OCI-LY7 (cell line): ENCODE measurements at regions not wholly inside any gene's neighbourhood (a gene's known extent, or its start where the extent isn't known, plus 50 kb on each side); places are given as distances from the start of the nearest gene placed in this dataset.
"Not testable (repeated sequence)": the region's sequence is repeated elsewhere in the genome, so short reads cannot be mapped to it uniquely, and the experiment has no call there.

ENCODE experiments used
- BruUV-seq: library from RNA; stranded (reverse); fragments of 400-500 nt; replicated peaks from 2 replicates; lab custom pipeline; 2021; lab: Mats Ljungman, UMichigan
- CTCF ChIA-PET: fragments of 300-600 bp; sonication (Branson Sonifier 250); formaldehyde crosslinking; loops from one replicate; lab custom pipeline; 2022; ENCODE audit warnings: antibody characterized with exemption; ENCODE audit not compliant: unreplicated experiment; lab: Charles Lee
- POLR2A ChIA-PET: fragments of 300-600 bp; sonication (Branson Sonifier 250); formaldehyde crosslinking; loops from one replicate; lab custom pipeline; 2022; ENCODE audit warnings: antibody characterized with exemption; lab: Charles Lee
- DNase-seq: peaks from one replicate; pipeline ENCODE4 v3.0.0-alpha.2; 2015; ENCODE audit warnings: low spot score
- H2AFZ ChIP-seq: fragments of 200-600 bp; sonication (generic), shearing (Covaris generic); 2 replicates; pipeline ENCODE4 v1.6.1; 2014; ENCODE audit warnings: mild to moderate bottlenecking, antibody characterized with exemption, low read length, moderate library complexity
- H3K27ac ChIP-seq: fragments of 200-600 bp; sonication (generic); 2 replicates; pipeline ENCODE4 v1.5.1; 2014; ENCODE audit warnings: mixed run types, low read depth, mild to moderate bottlenecking, moderate library complexity, low read length, inconsistent platforms; ENCODE audit not compliant: poor library complexity, severe bottlenecking
- H3K36me3 ChIP-seq: fragments of 200-600 bp; sonication (generic); 2 replicates; pipeline ENCODE4 v1.6.1; 2014; ENCODE audit warnings: mild to moderate bottlenecking, antibody characterized with exemption, low read length, moderate library complexity, mixed read lengths; ENCODE audit not compliant: insufficient read depth
- H3K4me1 ChIP-seq: fragments of 200-600 bp; sonication (generic); 2 replicates; pipeline ENCODE4 v1.5.1; 2014; ENCODE audit warnings: mild to moderate bottlenecking, low read length; ENCODE audit not compliant: insufficient read depth, poor library complexity, severe bottlenecking
- H3K4me2 ChIP-seq: fragments of 200-600 bp; sonication (generic); 2 replicates; pipeline ENCODE4 v1.6.1; 2014; ENCODE audit warnings: mild to moderate bottlenecking, low read length
- H3K4me3 ChIP-seq: fragments of 200-600 bp; sonication (generic); 2 replicates; pipeline ENCODE4 v1.5.1; 2014; ENCODE audit warnings: mild to moderate bottlenecking, low read depth, low read length; ENCODE audit not compliant: poor library complexity, severe bottlenecking
- H3K79me2 ChIP-seq: fragments of 200-600 bp; sonication (generic); 2 replicates; pipeline ENCODE4 v1.6.1; 2016; ENCODE audit warnings: low read depth, mild to moderate bottlenecking, low read length, moderate library complexity, mixed read lengths; ENCODE audit not compliant: insufficient read depth
- H3K9me2 ChIP-seq: fragments of 200-600 bp; sonication (generic); 2 replicates; pipeline ENCODE4 v1.6.1; 2016; ENCODE audit warnings: mild to moderate bottlenecking, low read length, mixed read lengths; ENCODE audit not compliant: insufficient read depth
- H3K9me3 ChIP-seq: fragments of 200-600 bp; sonication (generic); 2 replicates; pipeline ENCODE4 v1.6.1; 2014; ENCODE audit warnings: mild to moderate bottlenecking, mixed run types, low read length, mixed read lengths
- H4K20me1 ChIP-seq: fragments of 200-600 bp; sonication (generic); 2 replicates; pipeline ENCODE4 v1.6.1; 2014; ENCODE audit warnings: mild to moderate bottlenecking, antibody characterized with exemption, low read length, moderate library complexity, mixed read lengths; ENCODE audit not compliant: insufficient read depth
- EZH2phosphoT487 ChIP-seq: fragments of 200-600 bp; sonication (generic); IDR thresholded peaks from 2 replicates; pipeline ENCODE4 v1.6.1; 2018; ENCODE audit warnings: low read depth, borderline replicate concordance, mild to moderate bottlenecking, mixed run types, antibody characterized with exemption, low read length, moderate library complexity, mixed read lengths
- intact Hi-C: fragments of 100-400 bp; cut with micrococcal nuclease; formaldehyde crosslinking; loops from one replicate; pipeline ENCODE4 v1.10.0; 2022; ENCODE audit not compliant: unreplicated experiment
- TF ChIP-seq, protein P1 (sequence below): fragments of 200-600 bp; sonication (generic); conservative IDR thresholded peaks from 2 replicates; pipeline ENCODE4 v1.5.1; 2014; ENCODE audit warnings: mild to moderate bottlenecking, antibody characterized with exemption, low read length, moderate library complexity, mixed read lengths

DNA sequence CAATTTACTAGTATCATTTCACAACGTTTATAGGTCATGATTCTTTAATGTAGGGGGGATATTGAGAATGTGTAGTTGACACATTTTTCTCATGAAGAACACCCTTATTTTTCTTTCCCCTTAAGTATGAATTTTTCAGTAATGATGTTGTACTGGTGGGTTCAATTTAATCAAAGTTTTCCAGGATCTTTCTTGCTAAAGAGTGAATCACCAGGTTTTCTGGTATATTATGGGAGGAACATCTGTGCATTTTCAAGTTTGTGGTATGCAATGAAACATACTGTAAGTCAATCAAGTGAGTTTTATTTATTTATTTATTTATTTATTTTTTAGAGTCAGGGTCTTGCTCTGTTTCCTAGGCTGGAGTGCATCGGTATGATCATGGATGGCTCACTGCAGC is 221.2 kb upstream of the PTGFR start:
- Histone ChIP-seq H3K79me2 (no peaks in the 10 kb centered on the region), H3K36me3 (no peaks in the 10 kb centered on the region), H3K9me3 (no peaks in the 10 kb centered on the region), H3K4me1 (no peaks in the 10 kb centered on the region), H3K4me2 (no peak overlapping the region), H3K4me3 (no peak overlapping the region), H2AFZ (no peak overlapping the region), H3K9me2 (no peaks in the 10 kb centered on the region), H4K20me1 (no peaks in the 10 kb centered on the region), H3K27ac (no peak overlapping the region)
- POLR2A ChIA-PET = no interaction called here
- CTCF ChIA-PET = no interaction called here
- intact Hi-C loops = no loop called here
- no peak for DNase-seq
- TF ChIP-seq, protein P1, sequence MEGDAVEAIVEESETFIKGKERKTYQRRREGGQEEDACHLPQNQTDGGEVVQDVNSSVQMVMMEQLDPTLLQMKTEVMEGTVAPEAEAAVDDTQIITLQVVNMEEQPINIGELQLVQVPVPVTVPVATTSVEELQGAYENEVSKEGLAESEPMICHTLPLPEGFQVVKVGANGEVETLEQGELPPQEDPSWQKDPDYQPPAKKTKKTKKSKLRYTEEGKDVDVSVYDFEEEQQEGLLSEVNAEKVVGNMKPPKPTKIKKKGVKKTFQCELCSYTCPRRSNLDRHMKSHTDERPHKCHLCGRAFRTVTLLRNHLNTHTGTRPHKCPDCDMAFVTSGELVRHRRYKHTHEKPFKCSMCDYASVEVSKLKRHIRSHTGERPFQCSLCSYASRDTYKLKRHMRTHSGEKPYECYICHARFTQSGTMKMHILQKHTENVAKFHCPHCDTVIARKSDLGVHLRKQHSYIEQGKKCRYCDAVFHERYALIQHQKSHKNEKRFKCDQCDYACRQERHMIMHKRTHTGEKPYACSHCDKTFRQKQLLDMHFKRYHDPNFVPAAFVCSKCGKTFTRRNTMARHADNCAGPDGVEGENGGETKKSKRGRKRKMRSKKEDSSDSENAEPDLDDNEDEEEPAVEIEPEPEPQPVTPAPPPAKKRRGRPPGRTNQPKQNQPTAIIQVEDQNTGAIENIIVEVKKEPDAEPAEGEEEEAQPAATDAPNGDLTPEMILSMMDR = no peak
- no peak for TF ChIP-seq EZH2phosphoT487
- no TSS peak for BruUV-seq

DNA sequence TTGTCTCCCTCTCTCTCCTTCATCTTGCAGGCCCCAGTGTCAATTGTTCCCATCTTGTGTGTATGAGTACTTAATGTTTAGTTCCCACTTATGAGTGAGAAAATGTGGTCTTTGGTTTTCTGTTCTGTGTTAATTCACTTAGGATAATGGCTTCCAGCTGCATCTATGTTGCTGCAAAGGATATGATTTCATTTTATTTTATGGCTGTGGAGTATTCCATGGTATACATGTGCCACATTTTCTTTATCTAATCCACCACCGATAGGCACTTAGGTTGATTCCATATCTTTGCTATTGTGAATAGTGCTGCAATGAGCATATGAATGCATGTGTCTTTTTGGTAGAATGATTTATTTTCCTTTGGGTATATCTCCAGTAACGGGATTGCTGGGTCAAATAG is 219.4 kb upstream of the PTGFR start:
- H3K79me2 ChIP-seq, H3K4me1 ChIP-seq, H3K9me3 ChIP-seq, H3K27ac ChIP-seq, H2AFZ ChIP-seq, H3K4me2 ChIP-seq, H3K9me2 ChIP-seq, DNase-seq, H3K36me3 ChIP-seq, CTCF ChIA-PET, BruUV-seq, H4K20me1 ChIP-seq, H3K4me3 ChIP-seq, intact Hi-C loops: not testable (repeated sequence)
- POLR2A ChIA-PET = interaction anchor here (0.6 kb wide), 1 partner anchor 18 kb away, joined by 3 read pairs; no protein-coding TSS in a partner anchor

- no peaks in the 10 kb centered on the region for H3K4me1 ChIP-seq
- no peak for TF ChIP-seq EZH2phosphoT487
- TF ChIP-seq, protein P1 = no peak
- no peaks in the 10 kb centered on the region for H3K9me2 ChIP-seq
- no peak overlapping the region for H3K4me3 ChIP-seq
- intact Hi-C loops = no loop called here
- ChIA-PET POLR2A (no interaction called here), CTCF (no interaction called here)
- no peak overlapping the region for H3K27ac ChIP-seq
- DNase-seq = no peak
- H3K36me3 ChIP-seq = no peaks in the 10 kb centered on the region
- no peaks in the 10 kb centered on the region for H4K20me1 ChIP-seq
- no peak overlapping the region for H3K4me2 ChIP-seq
- H3K9me3 ChIP-seq = no peaks in the 10 kb centered on the region
- H3K79me2 ChIP-seq = no peaks in the 10 kb centered on the region
- no TSS peak for BruUV-seq
- no peak overlapping the region for H2AFZ ChIP-seq
Observed at GRCh38 chr1:78274814-78275213, 216.0 kb upstream of the PTGFR start.
